GM20000 (cell line): ENCODE measurements at regions not wholly inside any gene's neighbourhood (a gene's known extent, or its start where the extent isn't known, plus 50 kb on each side); places are given as distances from the start of the nearest gene placed in this dataset.
"Not testable (repeated sequence)": the region's sequence is repeated elsewhere in the genome, so short reads cannot be mapped to it uniquely, and the experiment has no call there.

Source experiments
- DNase-seq: peaks from one replicate; pipeline ENCODE4 v3.0.0; 2012; ENCODE audit warnings: low spot score
- CTCF ChIP-seq: IDR thresholded peaks from 2 replicates; pipeline ENCODE4 v1.5.1; 2012; ENCODE audit warnings: mild to moderate bottlenecking, control low read depth; ENCODE audit errors: extremely low read depth, missing control alignments

GRCh38 chr2:131668794-131669540, 141.3 kb downstream of the CCDC74A start:
- not testable (repeated sequence) for DNase-seq

- DNase-seq: not testable (repeated sequence)
These were observed 144.3 kb downstream of the CCDC74A start for GRCh38 chr2:131671841-131672470.

- TF ChIP-seq CTCF: peak; percentile 44
- DNase-seq: not testable (repeated sequence)
These were observed 145.0 kb downstream of the CCDC74A start for GRCh38 chr2:131672471-131673399.

GRCh38 chr2:131673400-131674173, 145.9 kb downstream of the CCDC74A start:
- DNase-seq: peak; percentile 72
- TF ChIP-seq CTCF: peak; percentile 82

GRCh38 chr2:131674174-131674507, 146.5 kb downstream of the CCDC74A start:
- DNase-seq: no peak
- no peak for TF ChIP-seq CTCF

GRCh38 chr2:131681611-131682121, 154.0 kb downstream of the CCDC74A start:
- not testable (repeated sequence) for DNase-seq

GRCh38 chr2:131682122-131682944, 154.6 kb downstream of the CCDC74A start:
- TF ChIP-seq CTCF: peak; percentile 20
- peak; percentile 85 for DNase-seq

- not testable (repeated sequence) for DNase-seq
These were observed 155.2 kb downstream of the CCDC74A start for GRCh38 chr2:131682945-131683330.

- not testable (repeated sequence) for DNase-seq
These were observed 157.1 kb downstream of the CCDC74A start for GRCh38 chr2:131684631-131685316.

- DNase-seq: not testable (repeated sequence)
These were observed 158.6 kb downstream of the CCDC74A start for GRCh38 chr2:131686164-131686893.

- not testable (repeated sequence) for DNase-seq
These were observed 159.2 kb downstream of the CCDC74A start for GRCh38 chr2:131686894-131687238.

- DNase-seq: not testable (repeated sequence)
These were observed 161.4 kb downstream of the CCDC74A start for GRCh38 chr2:131689066-131689465.

- DNase-seq: not testable (repeated sequence)
These were observed 183.6 kb downstream of the CCDC74A start for GRCh38 chr2:131711268-131711667.
